Astrocyte (in vitro differentiated cells and primary cell): ENCODE measurements at regions not wholly inside any gene's neighbourhood (a gene's known extent, or its start where the extent isn't known, plus 50 kb on each side); places are given as distances from the start of the nearest gene placed in this dataset.

Experiments
- DNase-seq: peaks from one replicate; pipeline ENCODE4 v3.0.0-alpha.2; 2010; ENCODE audit warnings: low read depth
- FAIRE-seq: peaks from 2 replicates; lab custom pipeline; 2011; peaks lifted over from hg19 to GRCh38; lab: Jason Lieb, UNC
- H2AFZ ChIP-seq: 2 replicates; pipeline ENCODE4 v1.6.0; 2012; ENCODE audit warnings: low read depth, low read length, inconsistent platforms
- H3K27ac ChIP-seq: 2 replicates; pipeline ENCODE4 v1.5.1; 2011; ENCODE audit warnings: low read depth, low read length, inconsistent platforms
- H3K27me3 ChIP-seq: 2 replicates; pipeline ENCODE4 v1.6.0; 2011; ENCODE audit warnings: low read length, inconsistent platforms; ENCODE audit not compliant: insufficient read depth
- H3K36me3 ChIP-seq: 2 replicates; pipeline ENCODE4 v1.5.1; 2011; ENCODE audit warnings: low read length, inconsistent platforms; ENCODE audit not compliant: insufficient read depth
- H3K4me1 ChIP-seq: 2 replicates; pipeline ENCODE4 v1.5.1; 2011; ENCODE audit warnings: low read length, inconsistent platforms; ENCODE audit not compliant: insufficient read depth
- H3K4me2 ChIP-seq: 2 replicates; pipeline ENCODE4 v1.6.0; 2012; ENCODE audit warnings: low read length, inconsistent platforms
- H3K4me3 ChIP-seq: 2 replicates; pipeline ENCODE4 v1.5.1; 2011; ENCODE audit warnings: low read depth, mild to moderate bottlenecking, low read length, inconsistent platforms; ENCODE audit not compliant: insufficient read depth
- H3K79me2 ChIP-seq: 2 replicates; pipeline ENCODE4 v1.6.0; 2012; ENCODE audit warnings: mild to moderate bottlenecking, low read length, inconsistent platforms; ENCODE audit not compliant: insufficient read depth
- H3K9ac ChIP-seq: 2 replicates; pipeline ENCODE4 v1.6.0; 2012; ENCODE audit warnings: mild to moderate bottlenecking, low read length, inconsistent platforms
- H3K9me3 ChIP-seq: 2 replicates; pipeline ENCODE4 v1.5.1; 2012; ENCODE audit warnings: low read depth, mild to moderate bottlenecking, low read length, inconsistent platforms; ENCODE audit not compliant: insufficient read depth
- H4K20me1 ChIP-seq: 2 replicates; pipeline ENCODE4 v1.6.0; 2012; ENCODE audit warnings: low read length, inconsistent platforms; ENCODE audit not compliant: insufficient read depth
- H3K27ac Mint-ChIP-seq: one replicate; pipeline ENCODE4 v1.8.0; 2021; ENCODE audit warnings: mild to moderate bottlenecking, mixed read lengths; ENCODE audit not compliant: unreplicated experiment
- H3K27me3 Mint-ChIP-seq: one replicate; pipeline ENCODE4 v1.8.0; 2021; ENCODE audit warnings: low read depth, mixed read lengths; ENCODE audit not compliant: unreplicated experiment
- H3K36me3 Mint-ChIP-seq: one replicate; pipeline ENCODE4 v1.8.0; 2021; ENCODE audit warnings: low read depth, mixed read lengths; ENCODE audit not compliant: unreplicated experiment
- H3K4me1 Mint-ChIP-seq: one replicate; pipeline ENCODE4 v1.8.0; 2021; ENCODE audit warnings: low read depth, mixed read lengths; ENCODE audit not compliant: unreplicated experiment
- H3K4me3 Mint-ChIP-seq: one replicate; pipeline ENCODE4 v1.8.0; 2021; ENCODE audit warnings: mild to moderate bottlenecking, moderate library complexity, mixed read lengths; ENCODE audit not compliant: unreplicated experiment
- H3K9me3 Mint-ChIP-seq: one replicate; pipeline ENCODE4 v1.8.0; 2021; ENCODE audit warnings: mild to moderate bottlenecking, mixed read lengths; ENCODE audit not compliant: unreplicated experiment
- CTCF ChIP-seq: IDR thresholded peaks from 2 replicates; pipeline ENCODE4 v1.5.1; 2011; ENCODE audit warnings: low read depth, mild to moderate bottlenecking, inconsistent platforms, low read length, moderate library complexity; ENCODE audit not compliant: insufficient read depth
- EZH2 ChIP-seq: IDR thresholded peaks from 2 replicates; pipeline ENCODE4 v1.6.1; 2012; ENCODE audit warnings: mild to moderate bottlenecking, low read length, inconsistent platforms; ENCODE audit not compliant: insufficient read depth

- H3K4me3 ChIP-seq = no peak overlapping the region
- Mint-ChIP-seq H3K27ac (no peak overlapping the region), H3K27me3 (peaks cover 7% of the 10 kb centered on the region), H3K9me3 (no peaks in the 10 kb centered on the region), H3K4me1 (no peaks in the 10 kb centered on the region), H3K4me3 (no peak overlapping the region), H3K36me3 (no peaks in the 10 kb centered on the region)
- H3K27ac ChIP-seq = no peak overlapping the region
- no peaks in the 10 kb centered on the region for H3K79me2 ChIP-seq
- no peaks in the 10 kb centered on the region for H4K20me1 ChIP-seq
- FAIRE-seq (no peak), DNase-seq (no peak)
- no peaks in the 10 kb centered on the region for H3K36me3 ChIP-seq
- no peak overlapping the region for H2AFZ ChIP-seq
- no peak overlapping the region for H3K9ac ChIP-seq
- no peak for TF ChIP-seq EZH2
- TF ChIP-seq CTCF = no peak
- no peaks in the 10 kb centered on the region for H3K4me1 ChIP-seq
- H3K4me2 ChIP-seq = no peak overlapping the region
- no peaks in the 10 kb centered on the region for H3K27me3 ChIP-seq
- no peaks in the 10 kb centered on the region for H3K9me3 ChIP-seq
These were observed 96.7 kb upstream of the PTPRG start for GRCh38 chr3:61464518-61465140.

- Histone ChIP-seq H3K27ac (no peak overlapping the region), H3K9me3 (no peaks in the 10 kb centered on the region), H3K4me3 (no peak overlapping the region), H3K27me3 (no peaks in the 10 kb centered on the region), H2AFZ (no peak overlapping the region), H3K9ac (no peak overlapping the region), H3K4me2 (no peak overlapping the region), H3K79me2 (no peaks in the 10 kb centered on the region), H4K20me1 (no peaks in the 10 kb centered on the region), H3K4me1 (no peaks in the 10 kb centered on the region), H3K36me3 (no peaks in the 10 kb centered on the region)
- TF ChIP-seq EZH2 (no peak), CTCF (no peak)
- no peaks in the 10 kb centered on the region for H3K9me3 Mint-ChIP-seq
- H3K27me3 Mint-ChIP-seq = peaks cover 9% of the 10 kb centered on the region
- H3K27ac Mint-ChIP-seq = no peak overlapping the region
- no peak for DNase-seq
- no peaks in the 10 kb centered on the region for H3K4me1 Mint-ChIP-seq
- H3K36me3 Mint-ChIP-seq = no peaks in the 10 kb centered on the region
- no peak overlapping the region for H3K4me3 Mint-ChIP-seq
- no peak for FAIRE-seq
These were observed 95.0 kb upstream of the PTPRG start for GRCh38 chr3:61466357-61466756.

GRCh38 chr3:61483997-61484396, 77.4 kb upstream of the PTPRG start:
- TF ChIP-seq EZH2 (no peak), CTCF (no peak)
- no peak for FAIRE-seq
- H3K79me2 ChIP-seq = no peaks in the 10 kb centered on the region
- H3K4me3 ChIP-seq = no peak overlapping the region
- no peak overlapping the region for H3K4me3 Mint-ChIP-seq
- no peaks in the 10 kb centered on the region for H4K20me1 ChIP-seq
- H3K9ac ChIP-seq = no peak overlapping the region
- no peaks in the 10 kb centered on the region for H3K4me1 ChIP-seq
- no peak overlapping the region for H3K27ac Mint-ChIP-seq
- no peaks in the 10 kb centered on the region for H3K9me3 ChIP-seq
- H3K4me2 ChIP-seq = no peak overlapping the region
- H3K27me3 ChIP-seq = no peaks in the 10 kb centered on the region
- no peaks in the 10 kb centered on the region for H3K9me3 Mint-ChIP-seq
- no peak overlapping the region for H3K27ac ChIP-seq
- peaks cover 5% of the 10 kb centered on the region for H3K27me3 Mint-ChIP-seq
- DNase-seq = no peak
- no peaks in the 10 kb centered on the region for H3K4me1 Mint-ChIP-seq
- H2AFZ ChIP-seq = no peak overlapping the region
- no peaks in the 10 kb centered on the region for H3K36me3 Mint-ChIP-seq
- no peaks in the 10 kb centered on the region for H3K36me3 ChIP-seq
